BLaER1 (cell line): ENCODE measurements at regions not wholly inside any gene's neighbourhood (a gene's known extent, or its start where the extent isn't known, plus 50 kb on each side); places are given as distances from the start of the nearest gene placed in this dataset.
"Not testable (repeated sequence)": the region's sequence is repeated elsewhere in the genome, so short reads cannot be mapped to it uniquely, and the experiment has no call there.

Source experiments
- H3K27ac ChIP-seq: shearing (Covaris generic); formaldehyde crosslinking; 2 replicates; pipeline ENCODE4 v1.8.1; 2022
- H3K27me3 ChIP-seq: shearing (Covaris generic); formaldehyde crosslinking; 2 replicates; pipeline ENCODE4 v1.8.1; 2022
- H3K36me3 ChIP-seq: shearing (Covaris generic); formaldehyde crosslinking; 2 replicates; pipeline ENCODE4 v1.8.1; 2022
- H3K4me1 ChIP-seq: shearing (Covaris generic); formaldehyde crosslinking; 2 replicates; pipeline ENCODE4 v1.8.1; 2022
- H3K4me2 ChIP-seq: shearing (Covaris generic); formaldehyde crosslinking; 2 replicates; pipeline ENCODE4 v1.8.1; 2022
- H3K4me3 ChIP-seq: shearing (Covaris generic); formaldehyde crosslinking; 2 replicates; pipeline ENCODE4 v1.8.1; 2022
- H3K9ac ChIP-seq: shearing (Covaris generic); formaldehyde crosslinking; 2 replicates; pipeline ENCODE4 v1.8.1; 2022
- H3K9me3 ChIP-seq: shearing (Covaris generic); formaldehyde crosslinking; 2 replicates; pipeline ENCODE4 v1.8.1; 2022
- H4K20me1 ChIP-seq: shearing (Covaris generic); formaldehyde crosslinking; 2 replicates; pipeline ENCODE4 v1.8.1; 2022
- Cebpa-rat ChIP-seq: shearing (Covaris generic); IDR thresholded peaks from 2 replicates; pipeline ENCODE4 v1.8.1; 2022

- Histone ChIP-seq H3K27me3 (peaks cover 91% of the 10 kb centered on the region), H3K4me3 (no peak overlapping the region), H3K4me2 (no peak overlapping the region), H3K4me1 (no peaks in the 10 kb centered on the region), H4K20me1 (no peaks in the 10 kb centered on the region), H3K36me3 (no peaks in the 10 kb centered on the region), H3K9me3 (no peaks in the 10 kb centered on the region), H3K9ac (no peak overlapping the region), H3K27ac (no peak overlapping the region)
- TF ChIP-seq Cebpa-rat = no peak
Observed at GRCh38 chrX:123108513-123109427, 75.3 kb upstream of the GRIA3 start.

GRCh38 chrX:123121241-123121640 is 62.8 kb upstream of the GRIA3 start:
- H3K27me3 ChIP-seq = peaks cover 93% of the 10 kb centered on the region

GRCh38 chrX:123129805-123130204 is 54.3 kb upstream of the GRIA3 start:
- not testable (repeated sequence) for H3K9ac ChIP-seq, H3K4me1 ChIP-seq, H3K4me3 ChIP-seq

More at GRCh38 chrX:123121241-123121640, 62.8 kb upstream of the GRIA3 start:
- Histone ChIP-seq H3K27ac (no peak overlapping the region), H3K9ac (no peak overlapping the region), H4K20me1 (no peaks in the 10 kb centered on the region), H3K36me3 (no peaks in the 10 kb centered on the region), H3K4me1 (no peaks in the 10 kb centered on the region), H3K9me3 (no peaks in the 10 kb centered on the region), H3K4me3 (no peak overlapping the region), H3K4me2 (no peak overlapping the region)
- TF ChIP-seq Cebpa-rat = no peak

More at GRCh38 chrX:123129805-123130204, 54.3 kb upstream of the GRIA3 start:
- H3K4me2 ChIP-seq, H3K27ac ChIP-seq, H4K20me1 ChIP-seq, H3K9me3 ChIP-seq, H3K36me3 ChIP-seq: not testable (repeated sequence)
- peaks cover 77% of the 10 kb centered on the region for H3K27me3 ChIP-seq
